ENCODE measurements at regions not wholly inside any gene's neighbourhood (a gene's known extent, or its start where the extent isn't known, plus 50 kb on each side); places are given as distances from the start of the nearest gene placed in this dataset.

DNA sequence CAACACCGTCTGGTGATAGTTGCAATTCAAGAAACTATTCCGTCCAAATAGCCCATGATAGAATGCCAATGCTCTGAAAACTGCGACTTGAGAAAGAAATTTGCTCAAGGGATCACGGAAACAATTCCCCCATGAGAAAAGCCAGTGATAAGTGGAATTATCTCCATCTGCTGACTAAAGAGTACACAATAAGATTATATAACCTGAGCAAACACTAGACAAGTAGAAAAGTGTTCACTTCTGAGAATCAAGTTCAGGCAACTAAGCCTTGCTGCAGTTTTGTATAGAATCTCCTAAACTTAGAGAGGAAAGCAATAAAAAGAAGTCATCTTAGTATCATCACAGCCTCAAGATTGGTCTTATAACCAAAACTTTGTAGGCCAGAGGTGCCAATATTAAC, 336.3 kb upstream of the NRXN1 start:
- Mint-ChIP-seq H3K4me1 (ENCODE audit: unreplicated experiment) (no peaks in the 10 kb centered on the region), H3K27ac (ENCODE audit: unreplicated experiment) (no peak overlapping the region)

DNA sequence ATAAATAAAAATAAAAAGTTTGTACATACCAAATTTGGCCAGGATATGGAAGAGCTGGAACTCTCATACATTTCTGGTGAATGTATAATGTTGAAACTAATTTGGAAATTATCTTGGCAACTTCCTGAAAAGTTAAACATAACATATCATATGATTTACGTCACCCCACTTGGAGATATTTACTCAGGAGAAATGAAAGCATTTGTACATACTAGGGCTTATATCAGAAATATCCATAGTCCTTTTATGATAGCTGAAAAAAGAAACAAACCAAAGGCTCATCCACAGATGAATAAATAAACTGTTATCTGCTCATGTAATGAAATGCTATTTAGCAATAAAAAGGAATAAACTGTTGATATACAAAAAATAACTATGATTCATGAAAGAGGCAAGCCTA, 318.2 kb upstream of the NRXN1 start:
- Mint-ChIP-seq H3K9me3 (ENCODE audit: unreplicated experiment) (no peaks in the 10 kb centered on the region), H3K36me3 (ENCODE audit: unreplicated experiment) (no peaks in the 10 kb centered on the region), H3K4me1 (ENCODE audit: unreplicated experiment) (peaks cover 9% of the 10 kb centered on the region), H3K27ac (ENCODE audit: unreplicated experiment) (peak overlapping the region; percentile 1), H3K27me3 (ENCODE audit: unreplicated experiment) (no peaks in the 10 kb centered on the region), H3K4me3 (ENCODE audit: unreplicated experiment) (no peak overlapping the region)
- DNase-seq (ENCODE audit: extremely low spot score, unreplicated experiment), result no peak
- no peak for TF ChIP-seq CTCF (IDR thresholded peaks at IDR 0.05)

More for the DNA sequence above, 336.3 kb upstream of the NRXN1 start:
- no peak for DNase-seq (ENCODE audit: extremely low spot score, unreplicated experiment)
- Mint-ChIP-seq H3K36me3 (ENCODE audit: unreplicated experiment) (no peaks in the 10 kb centered on the region), H3K9me3 (ENCODE audit: unreplicated experiment) (peaks cover 5% of the 10 kb centered on the region), H3K4me3 (ENCODE audit: unreplicated experiment) (no peak overlapping the region), H3K27me3 (ENCODE audit: unreplicated experiment) (no peaks in the 10 kb centered on the region)
- no peak for TF ChIP-seq CTCF (IDR thresholded peaks at IDR 0.05)

DNA sequence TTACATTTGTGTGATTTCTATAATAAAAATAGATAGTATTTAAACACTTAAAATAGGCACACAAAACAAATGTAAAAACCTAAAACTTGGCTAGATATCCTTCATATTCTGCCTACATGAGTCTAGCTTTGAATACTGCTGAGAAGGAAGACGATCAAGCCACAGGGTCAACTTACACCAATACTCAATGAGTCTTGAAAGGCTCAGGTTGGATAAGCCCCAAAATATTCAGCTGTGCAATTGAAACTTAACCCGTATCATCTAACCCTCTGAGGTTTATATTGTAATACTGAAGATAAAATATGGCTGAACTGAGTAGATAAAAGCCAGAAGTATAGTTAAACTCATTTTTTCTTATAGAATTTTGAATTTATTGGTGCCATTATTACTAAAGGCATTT, 313.0 kb upstream of the NRXN1 start:
- no peak for DNase-seq (ENCODE audit: extremely low spot score, unreplicated experiment)
- Mint-ChIP-seq H3K27me3 (ENCODE audit: unreplicated experiment) (no peaks in the 10 kb centered on the region), H3K4me1 (ENCODE audit: unreplicated experiment) (peaks cover 2% of the 10 kb centered on the region), H3K9me3 (ENCODE audit: unreplicated experiment) (no peaks in the 10 kb centered on the region), H3K36me3 (ENCODE audit: unreplicated experiment) (no peaks in the 10 kb centered on the region), H3K4me3 (ENCODE audit: unreplicated experiment) (no peak overlapping the region), H3K27ac (ENCODE audit: unreplicated experiment) (no peak overlapping the region)
- TF ChIP-seq CTCF (IDR thresholded peaks at IDR 0.05), result no peak

DNA sequence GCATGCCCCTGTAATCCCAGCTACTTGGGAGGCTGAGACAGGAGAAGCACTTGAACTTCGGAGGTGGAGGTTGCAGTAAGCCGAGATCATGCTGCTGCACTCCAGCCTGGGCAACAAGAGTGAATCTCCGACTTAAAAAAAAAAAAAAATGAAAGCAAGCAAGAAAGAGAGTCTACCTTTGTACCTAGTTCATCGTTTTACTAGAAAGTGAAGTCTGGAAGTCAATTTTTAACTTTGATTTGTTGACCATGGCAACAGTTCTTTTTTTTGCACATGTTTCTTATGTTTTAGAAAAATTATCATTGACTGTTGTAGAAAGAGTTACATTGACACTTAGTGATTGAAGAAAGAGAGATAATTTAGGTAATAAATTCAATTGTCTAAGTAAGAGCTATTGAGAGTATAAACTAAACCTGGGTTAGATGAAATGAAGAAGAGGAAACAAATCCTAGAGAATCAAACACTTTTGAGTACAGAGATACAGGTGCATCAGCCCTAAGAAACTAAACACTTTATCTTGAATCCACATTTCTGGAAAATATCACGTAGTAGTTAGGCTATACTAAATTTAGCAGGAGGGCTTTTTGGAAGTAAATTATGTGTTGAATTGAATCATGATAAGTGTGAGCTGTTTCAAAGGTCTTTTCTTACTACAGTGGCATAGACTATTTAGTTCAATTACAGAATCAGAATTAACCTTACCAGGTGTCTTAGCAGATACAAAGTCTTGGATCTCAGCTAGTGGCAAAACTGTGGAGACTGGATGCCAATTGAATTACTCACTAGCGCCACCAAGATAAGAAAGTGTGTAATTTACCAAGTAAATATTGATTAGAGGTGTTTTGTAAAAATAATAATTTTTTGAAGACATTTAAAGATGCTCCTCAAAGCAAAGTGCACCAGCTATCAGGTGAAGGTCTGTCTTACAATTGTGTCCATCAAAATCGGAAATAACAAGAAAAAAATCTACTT, 303.4 kb upstream of the NRXN1 start:
- no peak for TF ChIP-seq CTCF (IDR thresholded peaks at IDR 0.05)
- Mint-ChIP-seq H3K9me3 (ENCODE audit: unreplicated experiment) (no peaks in the 10 kb centered on the region), H3K36me3 (ENCODE audit: unreplicated experiment) (no peaks in the 10 kb centered on the region), H3K4me1 (ENCODE audit: unreplicated experiment) (no peaks in the 10 kb centered on the region), H3K27me3 (ENCODE audit: unreplicated experiment) (no peaks in the 10 kb centered on the region), H3K4me3 (ENCODE audit: unreplicated experiment) (no peak overlapping the region), H3K27ac (ENCODE audit: unreplicated experiment) (no peak overlapping the region)
- DNase-seq (ENCODE audit: extremely low spot score, unreplicated experiment), result no peak

DNA sequence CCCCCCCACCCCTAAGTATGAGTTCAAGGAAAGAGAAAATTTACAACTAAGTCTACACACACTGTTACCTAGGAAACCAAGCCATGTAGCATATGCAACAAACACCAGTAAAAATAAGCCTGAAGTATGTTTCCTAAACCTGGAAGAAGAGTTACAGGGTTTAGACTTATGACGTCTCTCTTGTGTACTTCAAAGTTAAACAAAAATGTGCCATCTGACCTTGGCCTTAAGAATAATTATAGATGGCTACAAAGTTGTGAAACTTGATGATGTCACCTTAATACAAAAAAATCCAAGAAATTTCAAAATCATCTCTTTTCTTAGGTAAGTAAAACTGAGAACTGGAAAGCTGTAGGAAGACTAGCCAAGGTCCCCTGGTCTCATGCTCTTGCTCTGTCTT, 297.6 kb upstream of the NRXN1 start:
- Mint-ChIP-seq H3K27me3 (ENCODE audit: unreplicated experiment) (no peaks in the 10 kb centered on the region), H3K9me3 (ENCODE audit: unreplicated experiment) (no peaks in the 10 kb centered on the region), H3K4me3 (ENCODE audit: unreplicated experiment) (no peak overlapping the region), H3K36me3 (ENCODE audit: unreplicated experiment) (no peaks in the 10 kb centered on the region), H3K27ac (ENCODE audit: unreplicated experiment) (no peak overlapping the region), H3K4me1 (ENCODE audit: unreplicated experiment) (no peaks in the 10 kb centered on the region)
- no peak for DNase-seq (ENCODE audit: extremely low spot score, unreplicated experiment)
- TF ChIP-seq CTCF (IDR thresholded peaks at IDR 0.05), result no peak
